GM18519 (cell line): ENCODE measurements at regions not wholly inside any gene's neighbourhood (a gene's known extent, or its start where the extent isn't known, plus 50 kb on each side); places are given as distances from the start of the nearest gene placed in this dataset.
"Not testable (repeated sequence)": the region's sequence is repeated elsewhere in the genome, so short reads cannot be mapped to it uniquely, and the experiment has no call there.

Experiments used
- ATAC-seq: cut with Tn5 transposase; IDR thresholded peaks from one replicate; pipeline ENCODE4 v1.9.1; 2021; ENCODE audit warnings: mild to moderate bottlenecking, moderate library complexity; ENCODE audit not compliant: unreplicated experiment, low FRiP score

GRCh38 chr2:91520972-91521535, 2829.6 kb downstream of the RPIA start:
- not testable (repeated sequence) for ATAC-seq

- ATAC-seq: not testable (repeated sequence)
These were observed 2830.5 kb downstream of the RPIA start for GRCh38 chr2:91521944-91522343.

- ATAC-seq: not testable (repeated sequence)
These were observed 2831.4 kb downstream of the RPIA start for GRCh38 chr2:91522877-91523276.

GRCh38 chr2:91523751-91524150, 2832.3 kb downstream of the RPIA start:
- ATAC-seq: not testable (repeated sequence)

DNA sequence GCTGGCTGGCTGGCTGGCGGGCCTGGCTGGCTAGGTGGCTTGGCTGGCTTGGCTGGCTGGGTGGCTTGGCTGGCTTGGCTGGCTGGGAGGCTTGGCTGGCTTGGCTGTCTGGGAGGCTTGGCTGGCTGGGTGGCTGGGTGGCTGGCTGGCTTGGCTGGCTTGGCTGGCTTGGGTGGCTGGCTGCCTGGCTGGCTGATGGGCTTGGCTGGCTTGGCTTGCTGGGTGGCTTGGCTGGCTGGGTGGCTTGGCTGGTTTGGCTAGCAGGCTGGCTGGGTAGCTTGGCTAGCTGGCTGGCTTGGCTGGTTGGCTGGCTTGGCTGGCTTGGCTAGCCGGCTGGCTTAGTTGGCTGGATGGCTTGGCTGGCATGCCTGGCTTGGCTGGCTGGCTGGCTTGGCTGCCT, 2834.1 kb downstream of the RPIA start:
- not testable (repeated sequence) for ATAC-seq

DNA sequence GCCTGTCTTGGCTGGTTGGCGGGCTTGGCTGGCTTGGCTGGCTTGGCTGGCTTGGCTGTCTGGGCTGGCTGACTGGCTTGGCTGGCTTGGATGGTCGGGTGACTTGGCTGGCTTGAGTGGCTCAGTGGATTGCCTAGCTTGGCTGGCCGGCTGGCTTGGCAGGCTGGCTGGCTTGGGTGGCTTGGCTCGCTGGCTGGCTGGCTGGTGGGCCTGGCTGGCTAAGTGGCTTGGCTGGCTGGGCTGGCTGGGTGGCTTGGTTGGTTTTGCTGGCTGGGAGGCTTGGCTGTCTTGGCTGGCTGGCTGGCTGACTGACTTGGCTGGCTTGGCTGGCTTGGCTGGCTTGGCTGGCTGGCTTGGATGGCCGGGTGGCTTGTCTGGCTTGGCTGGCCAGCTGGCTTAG, 2834.6 kb downstream of the RPIA start:
- ATAC-seq: not testable (repeated sequence)

DNA sequence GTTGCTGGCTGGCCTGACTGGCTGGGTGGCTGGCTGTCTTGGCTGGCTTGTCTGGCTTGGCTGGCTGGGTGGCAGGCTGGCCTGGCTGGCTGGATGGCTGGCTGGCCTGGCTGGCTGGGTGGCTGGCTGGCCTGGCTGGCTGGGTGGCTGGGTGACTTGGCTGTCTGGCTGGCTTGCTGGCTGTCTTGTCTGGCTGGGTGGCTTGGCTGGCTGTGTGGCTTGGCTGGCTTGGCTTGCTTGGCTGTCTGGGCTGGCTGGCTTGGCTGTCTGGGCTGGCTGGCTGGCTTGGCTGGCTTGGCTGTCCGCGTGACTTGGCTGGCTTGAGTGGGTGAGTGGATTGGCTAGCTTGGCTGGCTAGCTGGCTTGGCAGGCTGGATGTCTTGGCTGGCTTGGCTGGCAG, 2835.6 kb downstream of the RPIA start:
- not testable (repeated sequence) for ATAC-seq

DNA sequence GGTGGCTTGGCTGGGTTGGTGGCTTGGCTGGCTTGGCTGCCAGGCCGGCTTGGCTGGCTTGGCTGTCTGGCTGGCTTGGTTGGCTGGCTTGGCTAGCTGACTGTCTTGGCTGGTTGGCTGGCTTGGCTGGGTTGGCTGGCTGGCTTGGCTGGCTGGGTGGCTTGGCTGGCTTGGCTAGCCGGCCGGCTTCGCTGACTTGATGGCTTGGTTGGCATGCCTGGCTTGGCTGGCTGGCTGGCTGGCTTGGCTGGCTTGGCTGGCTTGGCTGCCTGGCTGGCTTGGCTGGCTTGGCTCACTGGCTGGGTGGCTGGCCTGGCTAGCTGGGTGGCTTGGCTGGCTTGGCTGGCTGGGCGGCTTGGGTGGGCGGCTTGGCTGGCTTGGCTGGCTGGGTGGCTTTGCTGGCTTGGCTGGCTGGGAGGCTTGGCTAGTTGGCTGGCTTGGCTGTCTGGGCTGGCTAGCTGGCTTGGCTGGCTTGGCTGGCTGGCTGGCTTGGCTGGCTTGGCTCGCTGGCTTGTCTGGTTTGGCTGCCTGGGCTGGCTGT, 2836.1 kb downstream of the RPIA start:
- not testable (repeated sequence) for ATAC-seq

GRCh38 chr2:91528361-91528760, 2836.9 kb downstream of the RPIA start:
- ATAC-seq: not testable (repeated sequence)

DNA sequence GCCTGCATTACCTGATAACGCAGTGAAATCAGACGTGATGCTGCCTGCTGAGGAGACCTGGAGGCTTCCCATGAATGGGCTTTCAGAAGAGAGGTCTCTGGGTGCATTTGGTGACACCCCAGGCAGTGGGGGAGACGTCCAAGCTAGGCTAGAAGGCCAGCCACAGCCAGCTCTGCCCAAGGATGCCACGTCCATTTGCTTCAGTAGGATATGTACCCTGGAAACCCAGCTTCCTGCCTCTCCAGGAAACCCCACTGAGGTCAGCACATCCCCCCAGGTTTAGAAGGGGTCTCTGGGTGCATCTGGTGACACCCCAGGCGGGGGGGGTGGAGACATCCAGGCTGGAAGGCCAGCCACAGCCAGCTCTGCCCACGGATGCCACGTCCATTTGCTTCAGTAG, 2844.6 kb downstream of the RPIA start:
- ATAC-seq: not testable (repeated sequence)

DNA sequence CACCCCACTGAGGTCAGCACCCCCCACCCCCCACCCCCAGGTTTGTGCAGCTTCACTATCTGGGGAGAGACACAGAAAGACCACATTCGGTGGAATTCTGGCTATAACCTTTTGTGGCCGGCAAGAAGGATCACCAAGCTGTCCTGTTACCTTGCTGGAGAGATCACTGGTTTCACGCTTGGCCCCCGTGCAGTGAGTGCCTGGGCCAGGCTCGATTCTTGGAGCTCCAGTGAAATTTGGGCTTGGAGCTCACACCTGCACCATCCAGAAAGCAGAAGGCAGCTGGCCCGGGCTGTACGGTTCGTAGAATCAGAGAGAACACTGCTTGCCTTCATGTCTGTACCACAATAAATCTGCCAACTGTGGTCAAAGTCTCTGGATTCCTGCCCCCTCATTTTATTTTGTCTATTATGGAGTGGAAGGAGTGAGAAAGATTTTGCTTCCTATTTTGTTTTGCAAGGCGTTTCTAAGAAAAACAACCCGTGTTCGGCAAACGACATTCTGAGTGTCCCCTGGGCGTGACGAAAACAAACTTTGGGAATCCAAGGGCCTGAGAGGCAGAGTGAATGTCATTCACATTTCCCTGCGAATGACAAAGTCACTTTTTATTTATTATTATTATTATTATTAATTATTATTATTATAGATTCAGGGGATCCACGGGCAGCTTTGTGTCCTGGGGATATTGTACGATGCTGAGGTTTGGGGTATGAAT, 2845.2 kb downstream of the RPIA start:
- not testable (repeated sequence) for ATAC-seq

GRCh38 chr2:91549316-91549715, 2857.8 kb downstream of the RPIA start:
- ATAC-seq: not testable (repeated sequence)

DNA sequence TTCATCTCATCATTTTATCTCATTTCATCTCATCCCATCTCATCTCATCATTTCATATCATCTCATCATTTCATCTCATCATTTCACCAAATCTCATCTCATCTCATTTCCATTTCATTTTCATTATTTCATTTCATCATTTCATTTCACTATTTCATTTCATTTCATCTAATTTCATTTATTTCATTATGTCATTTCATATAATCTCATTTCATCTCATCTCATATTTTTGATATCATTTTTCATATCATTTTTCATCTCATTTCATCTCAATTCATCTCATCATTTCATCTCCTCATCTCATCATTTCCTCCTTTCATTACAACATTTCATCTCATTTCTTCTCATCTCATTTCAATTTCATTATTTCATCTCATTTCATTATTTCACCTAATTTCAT, 2866.8 kb downstream of the RPIA start:
- ATAC-seq: not testable (repeated sequence)

DNA sequence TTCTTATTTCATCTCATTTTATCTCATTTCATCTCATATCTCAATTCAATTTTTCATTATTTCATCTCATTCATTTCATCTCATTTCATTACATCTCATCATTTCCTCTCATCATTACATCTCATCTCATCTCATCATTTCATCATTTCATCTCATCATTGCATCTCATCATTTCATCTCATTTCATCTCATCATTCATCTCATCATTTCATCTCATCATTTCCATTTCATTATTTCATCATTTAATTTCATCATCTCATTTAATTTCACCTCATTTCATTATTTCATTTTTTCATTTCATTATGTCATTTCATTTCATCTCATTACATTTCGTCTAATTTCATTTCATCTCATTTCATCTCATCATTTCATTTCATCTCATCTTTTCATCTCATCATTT, 2867.8 kb downstream of the RPIA start:
- not testable (repeated sequence) for ATAC-seq

DNA sequence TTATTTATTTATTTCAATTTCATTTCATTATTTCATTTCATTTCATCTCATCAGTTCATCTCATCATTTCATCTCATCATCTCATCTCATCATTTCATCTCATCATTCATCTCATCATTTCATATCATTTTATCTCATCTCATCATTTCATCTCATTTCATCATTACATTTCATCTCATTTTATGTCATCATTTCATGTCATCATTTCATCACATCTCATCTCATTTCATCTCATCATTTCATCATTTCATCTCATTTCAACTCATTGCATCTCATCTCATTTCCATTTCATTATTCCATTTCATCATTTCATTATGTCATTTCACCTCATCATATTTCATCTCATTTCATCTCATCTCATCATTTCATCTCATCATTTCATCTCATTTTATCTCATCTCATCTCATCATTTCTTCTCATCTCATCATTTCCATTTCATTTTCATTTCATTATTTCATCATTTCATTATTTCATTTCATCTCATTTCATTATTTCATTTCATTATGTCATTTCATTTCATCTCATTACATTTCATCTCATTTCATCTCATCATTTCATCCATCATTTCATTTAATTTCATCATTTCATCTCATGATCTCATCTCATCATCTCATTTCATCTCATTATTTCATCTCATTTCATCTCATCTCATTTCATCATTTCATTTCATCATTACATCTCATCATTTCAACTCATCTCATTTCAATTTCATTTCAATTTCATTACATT, 2868.6 kb downstream of the RPIA start:
- ATAC-seq: not testable (repeated sequence)

DNA sequence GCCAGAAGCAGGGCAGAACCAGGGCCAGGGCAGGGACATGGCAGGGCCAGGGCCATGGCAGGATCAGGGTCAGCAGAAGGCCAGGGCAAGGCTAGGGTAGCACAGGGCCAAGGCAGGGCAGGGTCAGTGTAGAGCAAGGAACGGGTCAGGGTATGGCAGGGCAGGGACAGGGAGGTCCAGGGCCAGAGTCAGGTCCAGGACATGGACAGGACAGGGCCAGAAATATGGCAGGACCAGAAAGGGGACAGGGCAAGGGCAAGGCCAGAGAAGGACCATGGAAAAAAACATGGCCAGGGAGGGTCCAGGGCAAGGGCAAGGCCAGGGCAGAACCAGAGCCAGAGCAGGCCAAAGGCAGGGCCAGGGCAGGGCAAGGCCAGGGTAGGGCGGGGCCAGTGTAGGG, 2870.7 kb downstream of the RPIA start:
- ATAC-seq: not testable (repeated sequence)

- not testable (repeated sequence) for ATAC-seq
These were observed 2873.2 kb downstream of the RPIA start for GRCh38 chr2:91564700-91565099.

GRCh38 chr2:91565689-91566430, 2874.4 kb downstream of the RPIA start:
- not testable (repeated sequence) for ATAC-seq

GRCh38 chr2:91566611-91567010, 2875.1 kb downstream of the RPIA start:
- ATAC-seq: not testable (repeated sequence)

- not testable (repeated sequence) for ATAC-seq
These were observed 2876.3 kb downstream of the RPIA start for GRCh38 chr2:91567546-91568335.
